Cerebellar cortex (tissue), 1 donor: ENCODE measurements at regions not wholly inside any gene's neighbourhood (a gene's known extent, or its start where the extent isn't known, plus 50 kb on each side); places are given as distances from the start of the nearest gene placed in this dataset.

Source experiments
- DNase-seq: peaks from one replicate; pipeline ENCODE4 v3.0.0-alpha.2; 2015; ENCODE audit warnings: low spot score

- DNase-seq = no peak
These were observed 113.9 kb downstream of the C5orf15 start for GRCh38 chr5:133854554-133854953.

DNA sequence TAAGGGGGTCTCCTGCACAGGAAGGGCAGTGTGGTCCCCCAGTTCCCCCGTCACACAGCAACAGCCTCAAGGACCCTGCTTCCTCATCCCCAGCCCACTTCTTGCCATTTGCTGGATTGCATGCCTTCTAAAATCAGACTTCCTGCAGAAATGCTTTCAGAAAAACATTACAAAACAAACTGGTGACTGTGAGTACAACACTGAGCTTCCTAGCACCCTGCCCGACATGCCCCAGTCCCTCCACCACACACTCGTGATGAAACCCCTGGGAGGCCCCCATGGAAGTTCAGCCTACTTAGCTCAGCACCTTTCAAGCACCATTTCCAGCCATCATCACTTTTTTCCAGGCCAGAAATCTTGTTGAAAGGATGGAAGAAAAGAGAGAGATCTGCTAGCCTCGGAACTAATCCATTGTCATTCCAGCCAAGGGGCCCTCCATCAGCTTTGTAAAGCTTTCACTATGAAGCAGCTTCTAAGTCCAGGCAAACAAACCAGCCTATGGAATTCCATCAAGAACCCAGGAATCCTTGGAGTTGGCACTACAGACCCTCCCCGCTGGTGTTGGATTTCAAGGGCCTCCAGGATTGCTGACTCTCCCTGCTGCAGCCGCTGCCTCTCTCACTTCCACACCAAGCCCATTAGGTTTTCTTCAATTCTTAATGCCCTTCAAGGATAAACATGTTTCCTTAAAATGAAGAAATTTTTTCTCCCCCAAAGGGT lies 114.6 kb downstream of the C5orf15 start:
- DNase-seq = no peak

DNA sequence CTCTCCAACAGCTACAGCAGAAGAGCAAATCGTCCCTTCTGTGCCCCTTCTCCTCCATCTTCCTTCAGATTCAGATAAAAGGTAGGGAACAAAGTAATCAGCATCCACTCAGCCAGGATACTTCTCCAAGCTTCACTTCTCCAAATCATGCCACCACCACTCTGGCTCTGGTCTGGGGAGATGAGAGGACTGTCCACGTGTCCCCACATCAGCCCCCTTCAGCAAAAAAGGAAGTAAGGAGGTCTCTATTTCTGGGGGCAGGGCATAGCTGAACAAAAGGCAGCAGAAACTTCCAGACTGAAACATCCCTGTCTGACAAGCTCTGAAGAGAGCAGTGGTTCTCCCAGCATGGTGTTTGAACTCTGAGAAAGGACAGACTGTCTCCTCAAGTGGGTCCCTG lies 116.9 kb downstream of the C5orf15 start:
- DNase-seq = no peak

DNA sequence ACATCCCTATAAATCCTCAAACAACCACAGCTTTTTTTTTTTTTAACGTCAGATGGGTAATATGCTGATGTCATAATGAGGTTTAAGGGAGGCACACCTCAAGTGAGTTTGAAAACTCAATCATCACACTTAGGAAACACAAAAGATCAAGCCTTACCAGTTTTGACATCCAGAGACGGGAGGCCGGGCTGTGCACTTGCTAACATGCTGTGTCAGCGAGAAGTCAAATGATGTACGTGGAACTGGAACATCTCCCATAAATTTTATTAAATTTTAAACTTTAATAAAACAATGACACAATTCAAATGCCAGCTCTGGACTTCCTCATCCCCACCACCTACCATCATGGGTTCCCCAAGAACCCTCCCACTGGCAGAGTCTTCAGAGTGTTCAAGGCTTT lies 117.6 kb downstream of the C5orf15 start:
- no peak for DNase-seq

GRCh38 chr5:133849116-133849515 lies 119.3 kb downstream of the C5orf15 start:
- no peak for DNase-seq

GRCh38 chr5:133848341-133848811 lies 120.0 kb downstream of the C5orf15 start:
- DNase-seq = no peak

- no peak for DNase-seq
These were observed 120.5 kb downstream of the C5orf15 start for GRCh38 chr5:133847886-133848285.

GRCh38 chr5:133847301-133847700 lies 121.1 kb downstream of the C5orf15 start:
- no peak for DNase-seq

DNA sequence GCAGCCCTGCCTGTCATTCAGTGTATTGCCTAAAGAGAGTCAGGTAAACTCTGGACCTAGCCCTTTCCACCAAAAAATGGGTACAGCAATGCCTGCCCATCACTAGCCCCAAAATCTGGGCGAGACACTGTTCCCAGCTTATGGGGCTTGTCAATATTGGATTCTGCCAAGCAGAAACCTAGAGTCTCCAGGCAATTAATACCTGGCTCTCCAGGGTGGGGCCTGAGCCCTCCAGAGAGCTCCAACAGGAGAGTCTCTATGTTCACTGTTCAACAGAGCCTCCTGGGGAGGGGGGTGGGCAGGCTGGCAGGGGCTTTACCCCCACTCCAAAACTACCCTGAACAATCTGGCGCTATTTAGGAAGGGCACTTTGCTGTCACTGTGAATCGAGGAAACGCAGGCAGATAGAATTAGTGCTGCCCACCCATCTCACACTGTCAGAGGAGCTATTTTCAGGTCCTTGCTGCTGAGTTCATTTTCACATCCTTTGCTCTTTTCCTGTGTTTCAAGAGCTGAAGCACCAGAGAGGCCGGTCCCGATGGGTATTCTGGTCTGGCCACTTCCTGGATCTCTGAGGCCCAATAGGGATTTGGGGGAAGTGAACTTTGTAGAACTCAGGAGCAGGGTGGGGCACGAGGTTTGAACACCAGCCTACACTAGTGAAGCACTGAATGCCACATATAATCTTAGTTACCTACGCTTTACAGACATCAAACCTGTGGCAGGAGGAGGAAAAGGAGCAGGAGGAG lies 121.8 kb downstream of the C5orf15 start:
- no peak for DNase-seq

- no peak for DNase-seq
These were observed 123.2 kb downstream of the C5orf15 start for GRCh38 chr5:133845271-133845670.

GRCh38 chr5:133844836-133845235 lies 123.6 kb downstream of the C5orf15 start:
- no peak for DNase-seq

DNA sequence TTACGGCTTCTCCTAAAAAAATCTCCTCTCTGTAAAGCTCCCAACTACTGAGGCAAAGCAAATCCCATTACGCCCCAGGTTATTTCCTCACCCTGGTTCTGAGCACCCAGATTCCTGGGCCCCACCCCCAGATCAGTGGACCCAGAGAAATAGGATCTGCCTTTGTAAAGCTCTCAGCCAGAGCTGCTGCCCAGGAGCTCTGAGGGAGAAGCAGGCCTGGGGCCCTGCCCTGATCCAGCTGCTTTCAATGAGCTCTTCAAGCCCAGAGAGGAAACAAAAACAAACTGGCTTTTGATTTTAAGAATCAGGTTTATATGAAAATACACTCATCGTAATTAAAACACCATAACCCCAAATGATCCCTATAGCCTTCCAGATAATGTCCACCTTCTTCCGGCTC lies 124.5 kb downstream of the C5orf15 start:
- no peak for DNase-seq

DNA sequence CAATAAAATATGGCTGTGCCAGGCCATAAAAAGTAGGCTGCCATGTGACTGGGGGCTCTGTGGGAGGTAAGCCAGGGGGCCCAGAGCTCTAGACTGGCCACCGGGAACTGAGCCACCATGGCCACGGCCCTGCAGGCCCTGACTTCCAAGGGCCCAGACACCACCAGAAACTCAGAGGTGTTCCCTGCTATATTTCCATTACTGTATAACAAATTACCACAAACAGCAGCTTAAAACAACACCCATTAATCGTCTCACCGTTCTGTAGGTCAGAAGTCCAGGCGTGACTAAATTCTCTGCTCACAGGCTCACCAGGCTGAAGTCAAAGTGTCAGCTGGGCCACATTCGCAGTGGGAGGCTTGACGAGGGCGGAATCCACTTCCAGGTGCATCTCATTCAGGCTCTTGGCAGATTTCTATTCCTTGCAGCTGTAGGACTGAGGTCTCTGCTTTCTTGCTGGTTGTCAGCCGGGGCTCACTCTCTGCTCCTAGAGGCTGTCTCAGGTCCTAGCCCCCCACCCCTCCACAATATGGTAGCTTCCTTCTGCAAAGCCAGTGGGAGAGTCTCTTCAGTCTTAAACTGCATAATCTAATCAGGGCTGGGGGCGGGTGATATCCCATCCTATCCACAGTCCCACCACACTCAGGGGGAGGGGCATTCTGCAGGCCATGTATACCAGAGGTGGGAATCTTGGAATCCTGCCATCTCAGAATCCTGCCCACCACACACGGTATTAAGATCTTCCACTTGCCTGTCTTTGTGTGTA lies 125.4 kb downstream of the C5orf15 start:
- DNase-seq = no peak

DNA sequence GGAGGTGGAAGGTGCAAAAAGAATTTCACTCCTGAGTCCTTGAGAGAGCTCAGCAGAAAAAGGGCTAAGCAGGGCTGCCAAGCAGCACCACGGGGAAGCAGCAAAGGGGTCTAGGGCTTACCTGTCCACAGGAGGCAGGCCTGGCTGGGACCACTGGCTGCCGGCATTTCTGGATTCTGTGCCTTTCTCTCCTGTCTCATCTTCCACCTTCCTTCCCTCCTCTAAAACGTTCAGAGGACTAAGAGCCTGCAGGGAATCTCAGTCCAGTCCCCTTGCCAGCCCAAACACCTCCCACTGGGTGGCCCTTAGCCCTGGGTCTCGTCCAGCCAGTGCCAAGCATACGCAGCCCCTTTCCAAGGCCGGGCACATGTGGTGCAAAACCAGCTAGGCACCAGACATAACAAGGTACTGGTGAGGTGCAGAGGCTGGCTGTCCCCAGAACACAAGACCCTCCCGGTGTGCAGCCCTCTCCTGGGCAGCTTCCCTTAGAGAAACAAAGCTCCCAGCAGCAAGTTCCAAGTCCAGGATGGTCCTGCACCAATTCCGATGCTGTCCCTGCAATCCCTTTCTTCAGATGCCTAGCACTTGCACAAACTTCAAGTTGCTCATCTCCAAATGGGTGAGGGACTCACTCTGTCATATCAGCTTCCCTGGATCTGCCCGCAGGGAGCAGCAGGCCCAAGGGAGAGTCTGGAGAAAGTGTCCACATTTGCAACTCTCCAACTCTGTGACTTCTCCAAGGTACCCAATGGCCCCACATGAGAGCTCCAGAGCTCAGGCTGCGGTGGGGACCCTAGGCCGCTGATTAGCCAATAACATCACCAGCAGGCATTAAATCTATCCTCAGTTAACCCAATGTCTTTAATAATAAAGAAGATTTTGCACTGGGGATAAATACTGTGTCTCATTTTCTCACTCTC lies 126.3 kb downstream of the C5orf15 start:
- DNase-seq = no peak

DNA sequence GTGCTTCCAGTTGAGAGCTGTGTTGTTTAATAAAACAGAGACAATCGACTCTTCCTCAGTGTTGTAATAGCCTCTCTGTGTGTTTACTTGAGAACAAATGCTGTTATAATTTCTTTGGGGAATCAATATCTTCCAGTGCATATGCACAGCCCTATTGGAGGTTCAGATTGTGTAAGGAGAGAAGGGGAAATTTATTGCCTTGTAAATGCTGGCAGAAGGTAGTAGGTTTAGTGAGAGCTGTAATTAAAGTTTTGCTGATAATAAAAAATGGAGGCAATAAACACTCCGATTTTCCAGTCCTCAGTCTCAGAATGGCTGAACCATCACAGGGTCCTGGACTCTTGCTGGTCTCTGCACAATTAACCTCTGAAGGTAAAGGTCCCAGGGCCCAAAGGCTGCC lies 128.3 kb downstream of the C5orf15 start:
- no peak for DNase-seq

DNA sequence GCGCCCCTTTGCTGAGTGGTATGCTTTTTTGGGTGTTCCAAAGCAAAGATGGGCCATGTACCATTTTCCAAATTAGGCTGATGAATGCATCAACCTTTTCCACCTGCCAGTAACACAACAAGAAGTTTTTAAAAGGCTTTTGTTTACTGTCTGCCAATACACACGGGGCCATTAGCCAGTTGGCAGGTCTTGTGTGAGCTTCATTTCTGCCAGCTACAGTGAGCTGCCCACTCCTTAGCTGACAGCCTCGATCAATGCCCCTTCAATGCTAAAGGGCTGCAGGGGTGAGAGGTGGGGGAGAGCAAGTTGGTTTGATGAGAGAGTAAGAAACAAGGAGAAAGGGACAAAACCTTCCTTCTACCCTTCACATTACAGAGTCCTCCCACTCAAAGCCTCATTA lies 128.7 kb downstream of the C5orf15 start:
- DNase-seq = no peak

GRCh38 chr5:133839090-133839489 lies 129.3 kb downstream of the C5orf15 start:
- DNase-seq = no peak

- no peak for DNase-seq
These were observed 130.1 kb downstream of the C5orf15 start for GRCh38 chr5:133838286-133838685.

- DNase-seq = no peak
These were observed 136.8 kb downstream of the C5orf15 start for GRCh38 chr5:133831491-133832224.

- DNase-seq = no peak
These were observed 137.5 kb downstream of the C5orf15 start for GRCh38 chr5:133830911-133831310.

DNA sequence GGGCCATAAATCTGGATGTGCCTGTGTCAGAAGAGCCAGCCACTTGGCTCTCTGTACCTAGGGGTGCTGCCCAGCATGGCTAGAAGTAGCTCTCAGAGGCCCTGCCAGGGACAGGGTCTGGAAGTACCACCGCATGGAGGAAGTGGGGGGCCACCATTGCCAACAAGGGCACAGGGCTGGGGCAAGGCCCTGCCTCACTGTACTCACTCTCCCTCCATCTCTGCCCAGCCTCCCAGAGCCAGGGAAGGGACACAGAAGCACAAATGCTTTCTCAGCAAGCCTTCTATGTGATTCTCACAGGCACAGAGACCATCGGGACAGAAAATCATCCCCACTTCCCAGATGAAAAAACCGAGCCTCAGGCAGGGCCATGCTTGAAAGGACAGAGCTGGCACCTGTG lies 138.1 kb downstream of the C5orf15 start:
- no peak for DNase-seq
